ENCODE measurements at regions not wholly inside any gene's neighbourhood (a gene's known extent, or its start where the extent isn't known, plus 50 kb on each side); places are given as distances from the start of the nearest gene placed in this dataset.

DNA sequence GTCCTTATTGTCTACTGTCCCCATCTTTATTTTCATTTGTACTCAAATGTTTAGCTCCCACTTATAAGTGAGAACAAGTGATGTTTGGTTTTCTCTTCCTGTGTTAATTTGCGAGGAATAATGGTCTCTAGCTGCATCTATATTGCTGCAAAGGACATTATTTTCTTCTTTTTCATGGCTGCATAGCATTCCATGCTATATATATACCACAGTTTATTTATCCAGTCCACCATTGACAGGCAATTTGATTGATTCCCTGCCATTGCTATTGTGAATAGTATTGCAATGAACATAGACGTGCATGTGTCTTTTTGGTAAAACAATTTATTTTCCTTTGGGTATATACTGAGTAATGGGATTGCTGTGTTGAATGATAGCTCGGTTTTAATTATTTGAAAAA is 1545.8 kb upstream of the RAG2 start:
- Histone ChIP-seq H3K27me3 (replicated peaks; ENCODE audit: control insufficient read depth, insufficient read depth, low read length) (no peaks in the 10 kb centered on the region), H3K36me3 (ENCODE audit: control insufficient read depth, insufficient read depth, low read length) (no peaks in the 10 kb centered on the region), H3K4me3 (replicated peaks; ENCODE audit: low read depth, low read length) (no peak overlapping the region)
- DNase-seq (ENCODE audit: extremely low read depth, insufficient read length): no peak
- TF ChIP-seq, protein P1, sequence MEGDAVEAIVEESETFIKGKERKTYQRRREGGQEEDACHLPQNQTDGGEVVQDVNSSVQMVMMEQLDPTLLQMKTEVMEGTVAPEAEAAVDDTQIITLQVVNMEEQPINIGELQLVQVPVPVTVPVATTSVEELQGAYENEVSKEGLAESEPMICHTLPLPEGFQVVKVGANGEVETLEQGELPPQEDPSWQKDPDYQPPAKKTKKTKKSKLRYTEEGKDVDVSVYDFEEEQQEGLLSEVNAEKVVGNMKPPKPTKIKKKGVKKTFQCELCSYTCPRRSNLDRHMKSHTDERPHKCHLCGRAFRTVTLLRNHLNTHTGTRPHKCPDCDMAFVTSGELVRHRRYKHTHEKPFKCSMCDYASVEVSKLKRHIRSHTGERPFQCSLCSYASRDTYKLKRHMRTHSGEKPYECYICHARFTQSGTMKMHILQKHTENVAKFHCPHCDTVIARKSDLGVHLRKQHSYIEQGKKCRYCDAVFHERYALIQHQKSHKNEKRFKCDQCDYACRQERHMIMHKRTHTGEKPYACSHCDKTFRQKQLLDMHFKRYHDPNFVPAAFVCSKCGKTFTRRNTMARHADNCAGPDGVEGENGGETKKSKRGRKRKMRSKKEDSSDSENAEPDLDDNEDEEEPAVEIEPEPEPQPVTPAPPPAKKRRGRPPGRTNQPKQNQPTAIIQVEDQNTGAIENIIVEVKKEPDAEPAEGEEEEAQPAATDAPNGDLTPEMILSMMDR (IDR thresholded peaks at IDR 0.05; ENCODE audit: insufficient read depth, low read length, poor library complexity, severe bottlenecking): no peak

DNA sequence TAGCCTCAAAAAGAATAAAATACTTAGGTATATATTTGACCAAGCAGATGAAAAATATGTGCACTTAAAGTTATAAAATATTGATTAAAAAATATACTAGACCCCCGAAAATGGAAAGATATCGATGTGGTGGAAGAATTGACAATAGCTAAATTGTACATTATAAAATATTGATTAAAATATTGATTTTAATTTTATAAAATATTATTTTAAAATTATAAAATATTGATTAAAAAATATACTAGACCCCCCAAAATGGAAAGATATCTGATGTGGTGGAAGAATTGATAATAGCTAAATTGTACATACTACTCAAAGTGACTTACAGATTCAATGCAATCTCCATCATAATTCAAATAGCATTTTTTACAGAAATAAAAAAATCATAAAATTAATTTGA is 1540.9 kb upstream of the RAG2 start:
- H3K4me3 ChIP-seq (replicated peaks; ENCODE audit: low read depth, low read length): no peak overlapping the region
- TF ChIP-seq, protein P1 (IDR thresholded peaks at IDR 0.05; ENCODE audit: insufficient read depth, low read length, poor library complexity, severe bottlenecking): no peak

DNA sequence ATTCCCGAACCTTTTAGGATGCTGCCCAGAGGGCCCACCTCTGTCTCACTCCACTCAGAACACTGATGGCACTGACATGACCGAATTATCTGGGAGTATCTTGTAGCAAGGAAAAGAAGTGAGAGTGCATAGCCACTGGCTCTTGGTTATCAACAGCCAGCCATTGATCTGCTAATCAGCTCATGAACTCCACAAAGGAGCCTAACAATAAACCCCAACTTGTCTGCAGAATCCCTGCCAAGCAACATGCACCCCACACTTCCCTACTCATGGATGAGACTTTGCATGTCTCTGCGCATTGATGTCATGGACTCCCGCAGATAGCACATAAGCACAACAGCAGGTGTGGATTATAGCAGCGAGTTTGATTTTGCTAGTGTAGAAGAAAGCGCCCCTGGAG is 1538.9 kb upstream of the RAG2 start:
- no peak for DNase-seq (ENCODE audit: extremely low read depth, insufficient read length)
- H3K4me3 ChIP-seq (replicated peaks; ENCODE audit: low read depth, low read length): no peak overlapping the region
- H3K36me3 ChIP-seq (ENCODE audit: control insufficient read depth, insufficient read depth, low read length): no peaks in the 10 kb centered on the region
- TF ChIP-seq, protein P1 (IDR thresholded peaks at IDR 0.05; ENCODE audit: insufficient read depth, low read length, poor library complexity, severe bottlenecking): no peak
- H3K27me3 ChIP-seq (replicated peaks; ENCODE audit: control insufficient read depth, insufficient read depth, low read length): no peaks in the 10 kb centered on the region

More for the DNA sequence above, 1540.9 kb upstream of the RAG2 start:
- H3K27me3 ChIP-seq (replicated peaks; ENCODE audit: control insufficient read depth, insufficient read depth, low read length): no peaks in the 10 kb centered on the region
- H3K36me3 ChIP-seq (ENCODE audit: control insufficient read depth, insufficient read depth, low read length): no peaks in the 10 kb centered on the region
- DNase-seq (ENCODE audit: extremely low read depth, insufficient read length): no peak

DNA sequence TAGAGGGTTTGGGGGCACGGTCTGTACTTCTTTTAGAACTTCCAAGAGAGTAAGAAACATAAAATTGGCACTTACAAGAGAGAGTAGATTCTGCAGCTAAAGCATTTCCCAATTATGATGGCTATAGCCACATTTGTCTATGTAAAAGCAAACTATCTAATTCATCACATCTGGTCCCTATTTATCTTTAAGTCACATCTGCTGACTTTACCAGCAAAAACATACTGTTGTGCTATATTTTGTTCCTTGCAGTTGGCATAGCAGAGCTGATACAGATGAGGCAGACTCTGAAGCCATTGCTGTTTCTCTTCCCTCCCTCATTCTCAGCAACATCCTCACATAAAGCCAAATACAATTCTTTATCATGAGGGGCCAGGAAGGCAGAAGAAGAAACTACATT is 1533.5 kb upstream of the RAG2 start:
- no peak for DNase-seq (ENCODE audit: extremely low read depth, insufficient read length)
- no peak overlapping the region for H3K4me3 ChIP-seq (replicated peaks; ENCODE audit: low read depth, low read length)
- no peaks in the 10 kb centered on the region for H3K36me3 ChIP-seq (ENCODE audit: control insufficient read depth, insufficient read depth, low read length)
- no peaks in the 10 kb centered on the region for H3K27me3 ChIP-seq (replicated peaks; ENCODE audit: control insufficient read depth, insufficient read depth, low read length)
- TF ChIP-seq, protein P1 (IDR thresholded peaks at IDR 0.05; ENCODE audit: insufficient read depth, low read length, poor library complexity, severe bottlenecking): no peak

DNA sequence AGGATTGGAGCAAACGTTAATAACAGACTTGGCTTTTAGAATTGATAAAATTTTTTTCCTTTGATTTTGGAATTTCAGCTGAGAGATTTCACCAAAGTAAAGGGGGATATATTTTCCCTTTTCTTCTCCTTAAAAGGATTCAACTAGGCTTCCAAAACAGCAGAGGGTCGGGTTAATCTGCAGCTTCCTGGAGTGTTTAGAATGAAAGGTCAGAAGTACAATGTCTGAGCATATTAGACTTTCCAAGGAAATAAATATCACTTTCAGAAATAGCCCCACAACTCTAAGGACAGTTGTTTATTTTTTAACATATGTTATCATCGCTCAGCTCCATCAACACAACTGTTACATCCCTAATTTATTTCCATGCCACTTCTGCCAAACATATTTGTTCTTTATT is 1532.9 kb upstream of the RAG2 start:
- no peak overlapping the region for H3K4me3 ChIP-seq (replicated peaks; ENCODE audit: low read depth, low read length)
- DNase-seq (ENCODE audit: extremely low read depth, insufficient read length): no peak
- TF ChIP-seq, protein P1 (IDR thresholded peaks at IDR 0.05; ENCODE audit: insufficient read depth, low read length, poor library complexity, severe bottlenecking): no peak
- H3K36me3 ChIP-seq (ENCODE audit: control insufficient read depth, insufficient read depth, low read length): no peaks in the 10 kb centered on the region
- no peaks in the 10 kb centered on the region for H3K27me3 ChIP-seq (replicated peaks; ENCODE audit: control insufficient read depth, insufficient read depth, low read length)

DNA sequence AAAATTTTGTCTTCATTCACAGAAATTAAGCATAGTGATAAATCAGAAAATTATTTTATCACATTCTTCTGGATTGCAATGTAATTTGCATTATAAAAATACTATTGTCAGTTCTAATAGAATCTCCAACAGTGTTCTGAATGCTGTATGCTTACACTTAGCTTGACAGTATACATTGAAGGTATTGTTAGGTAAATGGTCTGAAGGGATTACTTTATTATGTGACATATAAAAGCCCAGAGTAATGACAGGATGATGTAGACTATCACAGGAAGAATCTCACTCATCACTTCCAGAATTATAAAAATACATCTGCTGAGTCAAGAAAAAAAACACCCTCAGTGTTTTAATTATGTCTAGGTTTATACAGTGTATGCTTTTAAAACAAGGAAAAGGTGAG is 1532.5 kb upstream of the RAG2 start:
- no peak overlapping the region for H3K4me3 ChIP-seq (replicated peaks; ENCODE audit: low read depth, low read length)
- no peak for DNase-seq (ENCODE audit: extremely low read depth, insufficient read length)
- H3K27me3 ChIP-seq (replicated peaks; ENCODE audit: control insufficient read depth, insufficient read depth, low read length): no peaks in the 10 kb centered on the region

More for the DNA sequence above, 1532.5 kb upstream of the RAG2 start:
- TF ChIP-seq, protein P1 (IDR thresholded peaks at IDR 0.05; ENCODE audit: insufficient read depth, low read length, poor library complexity, severe bottlenecking): no peak
- H3K36me3 ChIP-seq (ENCODE audit: control insufficient read depth, insufficient read depth, low read length): no peaks in the 10 kb centered on the region

Data from GM06990 (cell line).